WERI-Rb-1 (cell line): ENCODE measurements at regions not wholly inside any gene's neighbourhood (a gene's known extent, or its start where the extent isn't known, plus 50 kb on each side); places are given as distances from the start of the nearest gene placed in this dataset.
"Not testable (repeated sequence)": the region's sequence is repeated elsewhere in the genome, so short reads cannot be mapped to it uniquely, and the experiment has no call there.

ENCODE experiments used
- DNase-seq: peaks from one replicate; pipeline ENCODE4 v3.0.0-alpha.2; 2020
- H3K27ac ChIP-seq: fragments of 250-450 bp; sonication (Bioruptor Pico); 2 replicates; pipeline ENCODE4 v1.5.1; 2020; ENCODE audit warnings: mild to moderate bottlenecking, moderate library complexity
- H3K27me3 ChIP-seq: fragments of 250-450 bp; sonication (Bioruptor Pico); 2 replicates; pipeline ENCODE4 v1.5.1; 2021; ENCODE audit warnings: mild to moderate bottlenecking, low read depth, moderate library complexity; ENCODE audit not compliant: insufficient read depth, severe bottlenecking
- H3K36me3 ChIP-seq: fragments of 250-450 bp; sonication (Bioruptor Pico); 2 replicates; pipeline ENCODE4 v1.5.1; 2020; ENCODE audit warnings: mild to moderate bottlenecking, moderate library complexity
- H3K4me3 ChIP-seq: 2 replicates; pipeline ENCODE4 v1.5.1; 2011; ENCODE audit warnings: low read depth, mild to moderate bottlenecking, control low read depth, low read length
- H3K9me3 ChIP-seq: fragments of 250-450 bp; sonication (Bioruptor Pico); 2 replicates; pipeline ENCODE4 v1.5.1; 2021; ENCODE audit warnings: mild to moderate bottlenecking, moderate library complexity; ENCODE audit not compliant: severe bottlenecking
- CTCF ChIP-seq: IDR thresholded peaks from 2 replicates; pipeline ENCODE4 v1.5.1; 2011; ENCODE audit warnings: low read depth, mild to moderate bottlenecking, control low read depth, inconsistent platforms, low read length

GRCh38 chr9:103210607-103211006, 215.5 kb downstream of the CYLC2 start:
- no peak overlapping the region for H3K27ac ChIP-seq
- H3K36me3 ChIP-seq = no peaks in the 10 kb centered on the region
- peaks cover 21% of the 10 kb centered on the region for H3K9me3 ChIP-seq
- H3K27me3 ChIP-seq = no peaks in the 10 kb centered on the region
- DNase-seq = no peak
- no peak overlapping the region for H3K4me3 ChIP-seq
- no peak for TF ChIP-seq CTCF

- no peak for DNase-seq
- H3K27me3 ChIP-seq = no peaks in the 10 kb centered on the region
- H3K36me3 ChIP-seq = no peaks in the 10 kb centered on the region
- peaks cover 12% of the 10 kb centered on the region for H3K9me3 ChIP-seq
- no peak for TF ChIP-seq CTCF
- no peak overlapping the region for H3K4me3 ChIP-seq
- H3K27ac ChIP-seq = no peak overlapping the region
Observed at GRCh38 chr9:103215197-103215596, 220.1 kb downstream of the CYLC2 start.

- Histone ChIP-seq H3K4me3 (no peak overlapping the region), H3K9me3 (no peaks in the 10 kb centered on the region), H3K36me3 (no peaks in the 10 kb centered on the region), H3K27me3 (no peaks in the 10 kb centered on the region), H3K27ac (no peak overlapping the region)
- DNase-seq = no peak
- TF ChIP-seq CTCF = no peak
Observed at GRCh38 chr9:103225702-103226646, 230.8 kb downstream of the CYLC2 start.

GRCh38 chr9:103226647-103227013, 231.5 kb downstream of the CYLC2 start:
- H3K4me3 ChIP-seq = no peak overlapping the region
- no peaks in the 10 kb centered on the region for H3K9me3 ChIP-seq
- no peak for TF ChIP-seq CTCF
- H3K27me3 ChIP-seq = no peaks in the 10 kb centered on the region
- H3K36me3 ChIP-seq = no peaks in the 10 kb centered on the region
- DNase-seq = no peak
- no peak overlapping the region for H3K27ac ChIP-seq

GRCh38 chr9:103237571-103238109, 242.5 kb downstream of the CYLC2 start:
- not testable (repeated sequence) for H3K36me3 ChIP-seq, H3K27ac ChIP-seq, H3K4me3 ChIP-seq, DNase-seq, H3K27me3 ChIP-seq, H3K9me3 ChIP-seq

- Histone ChIP-seq H3K27me3 (no peaks in the 10 kb centered on the region), H3K9me3 (no peaks in the 10 kb centered on the region), H3K27ac (no peak overlapping the region), H3K36me3 (no peaks in the 10 kb centered on the region), H3K4me3 (no peak overlapping the region)
- TF ChIP-seq CTCF = no peak
- no peak for DNase-seq
Observed at GRCh38 chr9:103242025-103242424, 246.9 kb downstream of the CYLC2 start.
